ENCODE measurements at regions not wholly inside any gene's neighbourhood (a gene's known extent, or its start where the extent isn't known, plus 50 kb on each side); places are given as distances from the start of the nearest gene placed in this dataset.

DNA sequence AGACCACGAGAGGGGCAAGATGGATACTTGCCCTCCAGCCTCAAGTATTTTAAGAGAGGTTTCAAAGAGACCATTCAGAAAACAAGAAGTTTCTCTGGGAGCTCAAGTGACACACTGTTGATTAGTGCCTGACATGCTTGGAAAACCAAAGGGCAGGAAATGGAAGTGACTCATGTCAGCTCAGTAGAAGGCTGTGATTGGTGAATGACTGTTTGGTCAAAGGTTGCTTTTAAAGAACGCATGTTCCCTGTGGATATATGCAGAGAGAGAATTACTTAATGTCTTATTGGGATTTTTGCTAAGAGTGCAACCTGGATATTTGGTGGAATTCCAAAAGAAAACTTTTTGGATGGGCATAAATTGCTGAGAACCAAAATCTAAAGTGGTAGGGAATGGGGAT is 549.9 kb downstream of the XIRP2 start:
- H3K27ac ChIP-seq (ENCODE audit: low read depth in 1 of 2, low read length in 1 of 2) = no peak overlapping the region
- no peaks in the 10 kb centered on the region for H3K27me3 ChIP-seq (ENCODE audit: control insufficient read depth in 3 of 3, insufficient read depth in 3 of 3, low read length in 2 of 3)
- H3K36me3 ChIP-seq (ENCODE audit: control insufficient read depth in 4 of 4, insufficient read depth in 4 of 4, low read length in 4 of 4) = no peaks in the 10 kb centered on the region
- no peak overlapping the region for H3K4me3 ChIP-seq
- TF ChIP-seq, protein P1, sequence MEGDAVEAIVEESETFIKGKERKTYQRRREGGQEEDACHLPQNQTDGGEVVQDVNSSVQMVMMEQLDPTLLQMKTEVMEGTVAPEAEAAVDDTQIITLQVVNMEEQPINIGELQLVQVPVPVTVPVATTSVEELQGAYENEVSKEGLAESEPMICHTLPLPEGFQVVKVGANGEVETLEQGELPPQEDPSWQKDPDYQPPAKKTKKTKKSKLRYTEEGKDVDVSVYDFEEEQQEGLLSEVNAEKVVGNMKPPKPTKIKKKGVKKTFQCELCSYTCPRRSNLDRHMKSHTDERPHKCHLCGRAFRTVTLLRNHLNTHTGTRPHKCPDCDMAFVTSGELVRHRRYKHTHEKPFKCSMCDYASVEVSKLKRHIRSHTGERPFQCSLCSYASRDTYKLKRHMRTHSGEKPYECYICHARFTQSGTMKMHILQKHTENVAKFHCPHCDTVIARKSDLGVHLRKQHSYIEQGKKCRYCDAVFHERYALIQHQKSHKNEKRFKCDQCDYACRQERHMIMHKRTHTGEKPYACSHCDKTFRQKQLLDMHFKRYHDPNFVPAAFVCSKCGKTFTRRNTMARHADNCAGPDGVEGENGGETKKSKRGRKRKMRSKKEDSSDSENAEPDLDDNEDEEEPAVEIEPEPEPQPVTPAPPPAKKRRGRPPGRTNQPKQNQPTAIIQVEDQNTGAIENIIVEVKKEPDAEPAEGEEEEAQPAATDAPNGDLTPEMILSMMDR (IDR thresholded peaks at IDR 0.05; ENCODE audit: control extremely low read depth, extremely low read depth) = no peak
- no peaks in the 10 kb centered on the region for H3K4me1 ChIP-seq (ENCODE audit: control insufficient read depth in 5 of 5, insufficient read depth in 5 of 5, low read length in 5 of 5)
- no peaks in the 10 kb centered on the region for H3K9me3 ChIP-seq (ENCODE audit: control insufficient read depth in 4 of 4, insufficient read depth in 3 of 4, low read length in 3 of 4)
- WGBS, 2 donors = 62 to 75% methylated on average over 2 of the region's 2 CpGs
- DNase-seq (no peak), ATAC-seq (ENCODE audit: insufficient read depth, low FRiP score) (no peak)
- H3K9ac ChIP-seq (ENCODE audit: insufficient read depth in 1 of 2, low read length in 2 of 2) = no peak overlapping the region

DNA sequence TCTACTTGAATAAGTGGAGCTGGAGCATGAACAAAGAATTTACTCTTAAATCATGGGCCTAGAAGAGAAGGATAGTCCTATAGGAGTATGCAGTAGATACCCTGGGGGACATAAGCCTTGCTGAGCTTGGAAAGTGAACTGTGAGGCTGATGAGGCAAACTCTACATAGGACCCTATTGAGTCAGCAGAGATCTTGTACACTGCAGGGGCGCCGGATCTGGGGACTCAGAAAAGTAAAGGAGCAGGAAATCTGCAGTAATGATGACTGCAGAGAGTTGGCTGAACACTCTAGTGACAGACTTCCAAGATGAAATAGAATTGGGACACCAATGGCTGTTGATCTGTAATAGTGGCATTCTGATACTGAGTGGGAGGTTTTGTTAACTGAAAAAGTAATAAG is 543.7 kb downstream of the XIRP2 start:
- no peak overlapping the region for H3K27ac ChIP-seq (ENCODE audit: low read depth in 1 of 2, low read length in 1 of 2)
- TF ChIP-seq, protein P1 (IDR thresholded peaks at IDR 0.05; ENCODE audit: control extremely low read depth, extremely low read depth) = no peak
- WGBS, 2 donors = 81 to 88% methylated on average over 2 of the region's 2 CpGs
- no peak overlapping the region for H3K9ac ChIP-seq (ENCODE audit: insufficient read depth in 1 of 2, low read length in 2 of 2)
- no peaks in the 10 kb centered on the region for H3K36me3 ChIP-seq (ENCODE audit: control insufficient read depth in 4 of 4, insufficient read depth in 4 of 4, low read length in 4 of 4)
- ATAC-seq (ENCODE audit: insufficient read depth, low FRiP score) (no peak), DNase-seq (no peak)
- H3K27me3 ChIP-seq (ENCODE audit: control insufficient read depth in 3 of 3, insufficient read depth in 3 of 3, low read length in 2 of 3) = no peaks in the 10 kb centered on the region
- no peaks in the 10 kb centered on the region for H3K4me1 ChIP-seq (ENCODE audit: control insufficient read depth in 5 of 5, insufficient read depth in 5 of 5, low read length in 5 of 5)
- H3K4me3 ChIP-seq = no peak overlapping the region
- no peaks in the 10 kb centered on the region for H3K9me3 ChIP-seq (ENCODE audit: control insufficient read depth in 4 of 4, insufficient read depth in 3 of 4, low read length in 3 of 4)

DNA sequence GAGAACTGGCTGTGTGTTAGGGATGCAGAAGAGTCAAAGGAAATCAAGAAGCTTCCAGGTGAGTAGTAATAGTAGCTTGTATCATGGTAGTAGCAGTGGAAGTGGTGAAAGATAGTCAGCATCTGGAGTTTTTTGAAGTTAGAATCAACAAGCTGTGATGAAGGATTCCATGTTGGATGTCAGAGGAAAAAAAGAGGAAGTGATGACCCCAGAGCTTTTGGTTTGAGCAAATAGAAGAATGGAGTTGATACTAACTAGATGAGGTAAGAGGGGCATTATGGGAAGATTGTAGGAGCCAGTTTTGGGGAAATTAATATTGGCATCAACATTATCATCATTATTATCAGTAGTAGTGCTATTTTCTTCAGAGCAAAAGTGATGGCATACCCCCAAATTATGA is 542.2 kb downstream of the XIRP2 start:
- TF ChIP-seq, protein P1 (IDR thresholded peaks at IDR 0.05; ENCODE audit: control extremely low read depth, extremely low read depth) = no peak
- H3K4me1 ChIP-seq (ENCODE audit: control insufficient read depth in 5 of 5, insufficient read depth in 5 of 5, low read length in 5 of 5) = no peaks in the 10 kb centered on the region
- ATAC-seq (ENCODE audit: insufficient read depth, low FRiP score) = no peak
- H3K9me3 ChIP-seq (ENCODE audit: control insufficient read depth in 4 of 4, insufficient read depth in 3 of 4, low read length in 3 of 4) = no peaks in the 10 kb centered on the region
- no peaks in the 10 kb centered on the region for H3K27me3 ChIP-seq (ENCODE audit: control insufficient read depth in 3 of 3, insufficient read depth in 3 of 3, low read length in 2 of 3)
- DNase-seq = no peak
- H3K27ac ChIP-seq (ENCODE audit: low read depth in 1 of 2, low read length in 1 of 2) = no peak overlapping the region
- no peak overlapping the region for H3K9ac ChIP-seq (ENCODE audit: insufficient read depth in 1 of 2, low read length in 2 of 2)
- H3K36me3 ChIP-seq (ENCODE audit: control insufficient read depth in 4 of 4, insufficient read depth in 4 of 4, low read length in 4 of 4) = no peaks in the 10 kb centered on the region
- no peak overlapping the region for H3K4me3 ChIP-seq
